ENCODE measurements at regions not wholly inside any gene's neighbourhood (a gene's known extent, or its start where the extent isn't known, plus 50 kb on each side); places are given as distances from the start of the nearest gene placed in this dataset.

DNA sequence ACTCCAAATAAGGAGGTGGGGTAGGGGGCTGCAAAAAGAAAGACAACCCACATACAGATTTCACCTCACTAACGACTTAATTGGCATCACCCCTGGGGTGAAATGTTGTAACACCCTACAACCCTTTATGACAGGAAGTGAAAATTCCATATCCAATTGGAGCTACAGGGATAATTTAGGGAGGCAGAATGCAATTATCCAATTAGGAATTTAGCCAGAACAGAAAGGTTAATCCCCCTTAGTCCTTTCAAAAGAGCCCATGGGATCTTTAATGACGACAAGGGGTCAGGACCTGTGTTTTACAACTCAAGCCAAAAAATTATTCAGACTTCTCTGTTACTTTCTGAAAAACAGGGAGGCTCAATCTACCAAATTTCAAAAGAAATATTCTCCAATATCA is 1027.1 kb downstream of the TMEM182 start:
- no peaks in the 10 kb centered on the region for H3K27me3 ChIP-seq
- no peak for DNase-seq
- no peak for TF ChIP-seq POLR2A (IDR thresholded peaks at IDR 0.05)
- TF ChIP-seq, protein P1, sequence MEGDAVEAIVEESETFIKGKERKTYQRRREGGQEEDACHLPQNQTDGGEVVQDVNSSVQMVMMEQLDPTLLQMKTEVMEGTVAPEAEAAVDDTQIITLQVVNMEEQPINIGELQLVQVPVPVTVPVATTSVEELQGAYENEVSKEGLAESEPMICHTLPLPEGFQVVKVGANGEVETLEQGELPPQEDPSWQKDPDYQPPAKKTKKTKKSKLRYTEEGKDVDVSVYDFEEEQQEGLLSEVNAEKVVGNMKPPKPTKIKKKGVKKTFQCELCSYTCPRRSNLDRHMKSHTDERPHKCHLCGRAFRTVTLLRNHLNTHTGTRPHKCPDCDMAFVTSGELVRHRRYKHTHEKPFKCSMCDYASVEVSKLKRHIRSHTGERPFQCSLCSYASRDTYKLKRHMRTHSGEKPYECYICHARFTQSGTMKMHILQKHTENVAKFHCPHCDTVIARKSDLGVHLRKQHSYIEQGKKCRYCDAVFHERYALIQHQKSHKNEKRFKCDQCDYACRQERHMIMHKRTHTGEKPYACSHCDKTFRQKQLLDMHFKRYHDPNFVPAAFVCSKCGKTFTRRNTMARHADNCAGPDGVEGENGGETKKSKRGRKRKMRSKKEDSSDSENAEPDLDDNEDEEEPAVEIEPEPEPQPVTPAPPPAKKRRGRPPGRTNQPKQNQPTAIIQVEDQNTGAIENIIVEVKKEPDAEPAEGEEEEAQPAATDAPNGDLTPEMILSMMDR (IDR thresholded peaks at IDR 0.05) = no peak
- no peak overlapping the region for H3K4me3 ChIP-seq
- no peaks in the 10 kb centered on the region for H3K4me1 ChIP-seq
- intact Hi-C loops (cut with DNase I; ENCODE audit: low total_unique reads) = no loop called here
- H3K27ac ChIP-seq = no peak overlapping the region
- H3K9me3 ChIP-seq = no peaks in the 10 kb centered on the region
- H3K36me3 ChIP-seq = no peaks in the 10 kb centered on the region

DNA sequence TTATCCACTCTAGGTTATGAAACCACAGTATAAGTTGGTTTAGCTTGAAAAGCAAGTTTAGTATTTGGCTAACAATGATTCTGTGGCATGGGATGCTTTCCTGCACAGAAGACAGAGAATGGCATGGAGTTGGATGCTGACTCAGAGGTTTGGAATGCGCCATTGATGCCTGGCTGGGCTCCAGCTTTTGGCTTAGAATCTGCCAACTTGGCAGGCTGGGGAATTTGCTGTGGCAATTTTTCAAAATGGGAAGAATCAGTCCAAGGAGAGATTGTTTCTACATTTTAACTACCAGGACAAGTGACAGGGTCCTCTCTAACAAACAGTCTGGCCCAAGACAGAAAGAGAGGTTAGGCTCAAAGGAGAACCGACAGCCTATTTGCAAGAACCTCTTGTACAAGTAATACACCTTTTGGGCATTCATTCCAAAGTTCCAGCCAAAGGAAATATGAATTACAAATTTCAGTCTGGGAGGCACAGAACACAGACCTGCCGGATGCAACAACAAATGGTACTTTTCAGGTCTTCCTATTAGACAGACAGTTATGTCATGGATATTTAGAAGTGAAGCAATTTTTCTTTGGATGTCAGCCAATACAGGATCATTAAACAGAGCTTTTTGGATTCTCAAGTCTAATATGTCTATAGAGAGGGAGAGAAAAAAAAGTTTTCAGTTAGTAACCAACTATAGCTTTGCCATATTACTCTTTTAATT is 1027.7 kb downstream of the TMEM182 start:
- Histone ChIP-seq H3K27me3 (no peaks in the 10 kb centered on the region), H3K4me3 (no peak overlapping the region), H3K9me3 (no peaks in the 10 kb centered on the region), H3K36me3 (no peaks in the 10 kb centered on the region), H3K4me1 (no peaks in the 10 kb centered on the region), H3K27ac (no peak overlapping the region)
- TF ChIP-seq POLR2A (IDR thresholded peaks at IDR 0.05) = no peak
- TF ChIP-seq, protein P1 (IDR thresholded peaks at IDR 0.05) = no peak
- intact Hi-C loops (cut with DNase I; ENCODE audit: low total_unique reads) = no loop called here
- DNase-seq = no peak

DNA sequence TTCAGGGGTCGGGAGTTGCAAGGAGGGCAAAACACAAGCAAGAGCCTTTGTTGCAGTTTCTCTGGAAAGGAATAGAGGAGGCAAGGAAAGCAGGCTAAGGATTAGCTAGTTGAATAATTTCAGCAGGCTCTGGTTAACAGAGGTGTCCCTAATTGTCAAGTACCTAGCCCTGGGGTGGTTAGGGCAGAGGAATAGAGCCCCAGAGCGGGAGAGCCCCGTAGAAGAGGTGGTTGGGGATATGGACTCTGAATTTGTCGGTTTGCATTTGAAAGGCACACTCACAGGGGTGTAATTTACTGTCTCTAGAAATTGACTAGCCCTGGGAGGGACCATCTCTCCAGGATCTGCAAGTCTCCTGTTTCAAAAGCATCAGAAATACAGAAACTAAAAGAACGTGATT is 1030.2 kb downstream of the TMEM182 start:
- Histone ChIP-seq H3K4me3 (no peak overlapping the region), H3K36me3 (no peaks in the 10 kb centered on the region), H3K4me1 (no peaks in the 10 kb centered on the region), H3K27me3 (no peaks in the 10 kb centered on the region), H3K9me3 (no peaks in the 10 kb centered on the region), H3K27ac (no peak overlapping the region)
- TF ChIP-seq, protein P1 (IDR thresholded peaks at IDR 0.05) = no peak
- no peak for TF ChIP-seq POLR2A (IDR thresholded peaks at IDR 0.05)
- intact Hi-C loops (cut with DNase I; ENCODE audit: low total_unique reads) = no loop called here
- no peak for DNase-seq

DNA sequence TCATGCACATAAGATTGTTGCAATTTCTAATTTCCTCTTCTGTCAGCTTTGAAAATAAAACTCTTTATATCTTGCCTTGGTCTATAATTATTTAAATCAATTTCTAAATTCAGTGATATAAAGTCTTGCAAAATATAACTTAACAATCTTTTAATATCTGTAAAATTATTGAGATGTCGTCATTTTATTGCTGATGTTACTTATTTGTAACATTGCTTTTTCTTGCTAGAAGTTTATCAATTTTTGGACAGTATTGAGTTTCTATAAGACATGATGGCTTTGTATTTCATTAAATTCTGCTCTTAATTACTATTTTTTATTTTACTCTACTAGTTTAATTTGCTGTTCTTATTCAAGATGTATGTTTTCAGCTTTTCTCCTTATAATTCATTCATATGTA is 1036.5 kb downstream of the TMEM182 start:
- Histone ChIP-seq H3K27ac (no peak overlapping the region), H3K9me3 (no peaks in the 10 kb centered on the region), H3K4me1 (no peaks in the 10 kb centered on the region), H3K4me3 (no peak overlapping the region), H3K27me3 (no peaks in the 10 kb centered on the region), H3K36me3 (no peaks in the 10 kb centered on the region)
- no peak for DNase-seq
- TF ChIP-seq, protein P1 (IDR thresholded peaks at IDR 0.05) = no peak
- no peak for TF ChIP-seq POLR2A (IDR thresholded peaks at IDR 0.05)
- intact Hi-C loops (cut with DNase I; ENCODE audit: low total_unique reads) = no loop called here

DNA sequence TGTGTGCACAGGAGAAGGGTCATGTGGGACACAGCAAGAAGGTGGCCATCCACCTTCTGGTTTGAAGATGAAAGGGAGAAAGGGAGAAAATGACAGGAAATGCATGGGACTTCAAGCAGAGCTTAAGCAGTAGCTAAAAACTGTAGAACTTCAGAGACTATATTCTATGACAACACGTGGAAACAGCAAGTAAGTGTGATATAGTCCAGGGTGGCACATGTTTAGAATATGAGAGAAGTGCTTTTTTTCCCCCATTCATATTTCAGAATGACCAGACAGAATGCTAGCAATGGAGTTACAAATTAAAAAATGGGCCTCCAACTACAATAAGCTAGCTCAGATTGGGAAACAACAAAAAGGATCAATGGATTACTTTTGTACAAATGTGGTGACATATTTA is 1042.2 kb downstream of the TMEM182 start:
- no peak overlapping the region for H3K27ac ChIP-seq
- TF ChIP-seq, protein P1 (IDR thresholded peaks at IDR 0.05) = no peak
- TF ChIP-seq POLR2A (IDR thresholded peaks at IDR 0.05) = no peak
- no peak for DNase-seq
- intact Hi-C loops (cut with DNase I; ENCODE audit: low total_unique reads) = no loop called here
- no peaks in the 10 kb centered on the region for H3K9me3 ChIP-seq
- H3K4me3 ChIP-seq = no peak overlapping the region
- H3K36me3 ChIP-seq = no peaks in the 10 kb centered on the region
- H3K4me1 ChIP-seq = no peaks in the 10 kb centered on the region
- no peaks in the 10 kb centered on the region for H3K27me3 ChIP-seq

All from uterus (tissue), 3 donors.